ENCODE measurements at regions not wholly inside any gene's neighbourhood (a gene's known extent, or its start where the extent isn't known, plus 50 kb on each side); places are given as distances from the start of the nearest gene placed in this dataset.

- no peaks in the 10 kb centered on the region for H3K36me3 ChIP-seq (ENCODE audit: control insufficient read depth in 1 of 2, insufficient read depth in 2 of 2, low read length in 2 of 2)
- ChIA-PET POLR2A (no interaction called here), RAD21 (ENCODE audit: low non-redundant PET in 1 of 2, low total read pairs in 2 of 2, uncharacterized antibody in 2 of 2, unreplicated experiment in 2 of 2) (no interaction called here), CTCF (no interaction called here)
- intact Hi-C loops (cut with micrococcal nuclease), result no loop called here
- H4K20me1 ChIP-seq (ENCODE audit: insufficient read depth), result no peaks in the 10 kb centered on the region
- H3K4me1 ChIP-seq (ENCODE audit: control insufficient read depth in 1 of 2, insufficient read depth in 2 of 2, low read length in 2 of 2), result no peaks in the 10 kb centered on the region
- no peak overlapping the region for H3K4me3 ChIP-seq (replicated peaks in 1 of 2; ENCODE audit: low read depth in 1 of 2, low read length in 2 of 2)
- H3K9me3 ChIP-seq (ENCODE audit: control insufficient read depth in 1 of 2, insufficient read depth in 1 of 2, low read depth in 1 of 2, low read length in 2 of 2), result no peaks in the 10 kb centered on the region
- no peaks in the 10 kb centered on the region for H3K27me3 ChIP-seq (ENCODE audit: insufficient read depth, low read length)
- H3K9me2 ChIP-seq (ENCODE audit: insufficient read depth), result no peaks in the 10 kb centered on the region
- BruUV-seq (replicated peaks), result no TSS peak
- H3K79me2 ChIP-seq (ENCODE audit: insufficient read depth, low read length), result no peaks in the 10 kb centered on the region
- no peak overlapping the region for H2AFZ ChIP-seq (ENCODE audit: low read depth, low read length, poor library complexity, severe bottlenecking)
- ATAC-seq, result no peak
- DNase-seq (ENCODE audit: low read depth, low spot score), result no peak
- H3K27ac ChIP-seq (ENCODE audit: low read depth, low read length), result no peak overlapping the region
- H3K4me2 ChIP-seq (ENCODE audit: low read length), result no peak overlapping the region
- no peak overlapping the region for H3K9ac ChIP-seq (ENCODE audit: low read length)
- TF ChIP-seq ATF3 (IDR thresholded peaks at IDR 0.05) (no peak), POLR2AphosphoS5 (IDR thresholded peaks at IDR 0.05; ENCODE audit: low read depth, low read length) (no peak), SIN3A (IDR thresholded peaks at IDR 0.05; ENCODE audit: low read depth) (no peak), EZH2 (IDR thresholded peaks at IDR 0.05) (no peak), ZNF274 (IDR thresholded peaks at IDR 0.05; ENCODE audit: low read depth, low read length) (no peak), EZH2phosphoT487 (IDR thresholded peaks at IDR 0.05; ENCODE audit: borderline replicate concordance) (no peak), CBX3 (IDR thresholded peaks at IDR 0.05; ENCODE audit: low read depth) (no peak), ZFX (IDR thresholded peaks at IDR 0.05) (no peak), RAD21 (IDR thresholded peaks at IDR 0.05; ENCODE audit: low read depth) (no peak), JUND (IDR thresholded peaks at IDR 0.05) (no peak), SRF (IDR thresholded peaks at IDR 0.05; ENCODE audit: low read depth) (no peak), TCF7L2 (IDR thresholded peaks at IDR 0.05; ENCODE audit: borderline replicate concordance, extremely low read depth, insufficient read depth, insufficient read length) (no peak), SP1 (IDR thresholded peaks at IDR 0.05; ENCODE audit: low read depth) (no peak), POLR2A (IDR thresholded peaks at IDR 0.05; ENCODE audit: borderline replicate concordance, extremely low read depth, insufficient read depth, insufficient read length) (no peak), EGR1 (IDR thresholded peaks at IDR 0.05; ENCODE audit: low read depth) (no peak), ZBTB33 (IDR thresholded peaks at IDR 0.05; ENCODE audit: extremely low read depth, insufficient replicate concordance, low read length) (no peak)
- TF ChIP-seq, protein P1, sequence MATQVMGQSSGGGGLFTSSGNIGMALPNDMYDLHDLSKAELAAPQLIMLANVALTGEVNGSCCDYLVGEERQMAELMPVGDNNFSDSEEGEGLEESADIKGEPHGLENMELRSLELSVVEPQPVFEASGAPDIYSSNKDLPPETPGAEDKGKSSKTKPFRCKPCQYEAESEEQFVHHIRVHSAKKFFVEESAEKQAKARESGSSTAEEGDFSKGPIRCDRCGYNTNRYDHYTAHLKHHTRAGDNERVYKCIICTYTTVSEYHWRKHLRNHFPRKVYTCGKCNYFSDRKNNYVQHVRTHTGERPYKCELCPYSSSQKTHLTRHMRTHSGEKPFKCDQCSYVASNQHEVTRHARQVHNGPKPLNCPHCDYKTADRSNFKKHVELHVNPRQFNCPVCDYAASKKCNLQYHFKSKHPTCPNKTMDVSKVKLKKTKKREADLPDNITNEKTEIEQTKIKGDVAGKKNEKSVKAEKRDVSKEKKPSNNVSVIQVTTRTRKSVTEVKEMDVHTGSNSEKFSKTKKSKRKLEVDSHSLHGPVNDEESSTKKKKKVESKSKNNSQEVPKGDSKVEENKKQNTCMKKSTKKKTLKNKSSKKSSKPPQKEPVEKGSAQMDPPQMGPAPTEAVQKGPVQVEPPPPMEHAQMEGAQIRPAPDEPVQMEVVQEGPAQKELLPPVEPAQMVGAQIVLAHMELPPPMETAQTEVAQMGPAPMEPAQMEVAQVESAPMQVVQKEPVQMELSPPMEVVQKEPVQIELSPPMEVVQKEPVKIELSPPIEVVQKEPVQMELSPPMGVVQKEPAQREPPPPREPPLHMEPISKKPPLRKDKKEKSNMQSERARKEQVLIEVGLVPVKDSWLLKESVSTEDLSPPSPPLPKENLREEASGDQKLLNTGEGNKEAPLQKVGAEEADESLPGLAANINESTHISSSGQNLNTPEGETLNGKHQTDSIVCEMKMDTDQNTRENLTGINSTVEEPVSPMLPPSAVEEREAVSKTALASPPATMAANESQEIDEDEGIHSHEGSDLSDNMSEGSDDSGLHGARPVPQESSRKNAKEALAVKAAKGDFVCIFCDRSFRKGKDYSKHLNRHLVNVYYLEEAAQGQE (IDR thresholded peaks at IDR 0.05; ENCODE audit: low read depth), result no peak
- TF ChIP-seq, protein P2, sequence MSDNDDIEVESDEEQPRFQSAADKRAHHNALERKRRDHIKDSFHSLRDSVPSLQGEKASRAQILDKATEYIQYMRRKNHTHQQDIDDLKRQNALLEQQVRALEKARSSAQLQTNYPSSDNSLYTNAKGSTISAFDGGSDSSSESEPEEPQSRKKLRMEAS (IDR thresholded peaks at IDR 0.05), result no peak
- TF ChIP-seq, protein P3, sequence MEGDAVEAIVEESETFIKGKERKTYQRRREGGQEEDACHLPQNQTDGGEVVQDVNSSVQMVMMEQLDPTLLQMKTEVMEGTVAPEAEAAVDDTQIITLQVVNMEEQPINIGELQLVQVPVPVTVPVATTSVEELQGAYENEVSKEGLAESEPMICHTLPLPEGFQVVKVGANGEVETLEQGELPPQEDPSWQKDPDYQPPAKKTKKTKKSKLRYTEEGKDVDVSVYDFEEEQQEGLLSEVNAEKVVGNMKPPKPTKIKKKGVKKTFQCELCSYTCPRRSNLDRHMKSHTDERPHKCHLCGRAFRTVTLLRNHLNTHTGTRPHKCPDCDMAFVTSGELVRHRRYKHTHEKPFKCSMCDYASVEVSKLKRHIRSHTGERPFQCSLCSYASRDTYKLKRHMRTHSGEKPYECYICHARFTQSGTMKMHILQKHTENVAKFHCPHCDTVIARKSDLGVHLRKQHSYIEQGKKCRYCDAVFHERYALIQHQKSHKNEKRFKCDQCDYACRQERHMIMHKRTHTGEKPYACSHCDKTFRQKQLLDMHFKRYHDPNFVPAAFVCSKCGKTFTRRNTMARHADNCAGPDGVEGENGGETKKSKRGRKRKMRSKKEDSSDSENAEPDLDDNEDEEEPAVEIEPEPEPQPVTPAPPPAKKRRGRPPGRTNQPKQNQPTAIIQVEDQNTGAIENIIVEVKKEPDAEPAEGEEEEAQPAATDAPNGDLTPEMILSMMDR (IDR thresholded peaks at IDR 0.05 in 2 of 3, conservative IDR thresholded peaks at IDR 0.05 in 1 of 3; ENCODE audit: borderline replicate concordance in 1 of 3, insufficient read depth in 1 of 3, low read depth in 2 of 3, low read length in 2 of 3), result no peak
These were observed 349.2 kb upstream of the KLF4 start for GRCh38 chr9:107838766-107839165.

Data from HCT116 (cell line).